Skeletal muscle satellite cell (primary cell): ENCODE measurements at regions not wholly inside any gene's neighbourhood (a gene's known extent, or its start where the extent isn't known, plus 50 kb on each side); places are given as distances from the start of the nearest gene placed in this dataset. TPM values are rescaled to one million over a fixed set of nuclear protein-coding genes. Genes with fewer than 3 reads are reported as not detected.

Source experiments
- small RNA-seq: library from RNA; depleted of rRNA; stranded (forward); fragments of <200 nt; gene quantifications from one replicate; pipeline ENCODE3, GENCODE V24; 2012

Small RNA genes in the stretch of these regions (small RNA-seq; reads per million reads assigned to genes)
- not detected for gene AC021506.2
